Posterior cingulate gyrus (tissue), 11 donors: ENCODE measurements at regions not wholly inside any gene's neighbourhood (a gene's known extent, or its start where the extent isn't known, plus 50 kb on each side); places are given as distances from the start of the nearest gene placed in this dataset.
"Not testable (repeated sequence)": the region's sequence is repeated elsewhere in the genome, so short reads cannot be mapped to it uniquely, and the experiment has no call there.

Source experiments
- DNase-seq, 10 donors: peaks; one replicate each; pipeline versions ENCODE4 v3.0.0 to v3.0.0-alpha.2; 2020 to 2021; ENCODE audit warnings: mixed read lengths in 3 of 10
- intact Hi-C: fragments of 100-400 bp; cut with DNase I; formaldehyde crosslinking; loops from one replicate; pipeline ENCODE4 v1.15.1; 2023

GRCh38 chrX:861921-862320 is 231.3 kb downstream of the SHOX start:
- DNase-seq, result no peak
- intact Hi-C loops, result no loop called here

DNA sequence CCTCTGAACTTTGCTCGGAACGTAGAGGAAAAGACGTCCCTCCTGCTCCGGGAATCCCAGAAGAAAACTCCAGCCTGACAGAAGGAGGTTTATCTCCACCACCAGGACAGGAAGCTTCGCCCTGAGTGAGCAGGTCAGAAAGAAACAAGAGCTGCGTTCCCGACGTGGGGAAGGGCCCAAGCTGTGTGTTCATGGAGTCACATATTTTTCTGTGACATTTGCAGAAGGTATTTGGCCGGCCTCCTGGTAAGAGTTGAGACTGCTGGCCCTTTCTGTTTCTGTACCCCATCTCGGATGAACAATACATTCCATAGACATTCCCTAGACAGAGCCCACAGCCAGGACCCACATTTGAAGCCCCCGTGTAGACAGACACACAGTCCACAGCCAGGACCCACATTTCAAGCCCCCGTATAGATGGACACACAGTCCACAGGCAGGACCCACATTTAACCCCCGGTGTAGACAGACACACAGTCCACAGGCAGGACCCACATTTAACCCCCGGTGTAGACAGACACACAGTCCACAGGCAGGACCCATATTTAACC is 230.8 kb downstream of the SHOX start:
- no peak for DNase-seq
- intact Hi-C loops, result no loop called here

GRCh38 chrX:859329-859728 is 228.7 kb downstream of the SHOX start:
- intact Hi-C loops, result no loop called here
- no peak for DNase-seq

- DNase-seq, result no peak
- intact Hi-C loops, result no loop called here
Measured at GRCh38 chrX:858542-859078, 228.0 kb downstream of the SHOX start.

- intact Hi-C loops, result no loop called here
- no peak for DNase-seq
Measured at GRCh38 chrX:857376-857775, 226.8 kb downstream of the SHOX start.

GRCh38 chrX:856566-857290 is 226.1 kb downstream of the SHOX start:
- DNase-seq, result no peak
- intact Hi-C loops, result no loop called here

- DNase-seq, result no peak
- intact Hi-C loops, result no loop called here
Measured at GRCh38 chrX:853304-853703, 222.7 kb downstream of the SHOX start.

DNA sequence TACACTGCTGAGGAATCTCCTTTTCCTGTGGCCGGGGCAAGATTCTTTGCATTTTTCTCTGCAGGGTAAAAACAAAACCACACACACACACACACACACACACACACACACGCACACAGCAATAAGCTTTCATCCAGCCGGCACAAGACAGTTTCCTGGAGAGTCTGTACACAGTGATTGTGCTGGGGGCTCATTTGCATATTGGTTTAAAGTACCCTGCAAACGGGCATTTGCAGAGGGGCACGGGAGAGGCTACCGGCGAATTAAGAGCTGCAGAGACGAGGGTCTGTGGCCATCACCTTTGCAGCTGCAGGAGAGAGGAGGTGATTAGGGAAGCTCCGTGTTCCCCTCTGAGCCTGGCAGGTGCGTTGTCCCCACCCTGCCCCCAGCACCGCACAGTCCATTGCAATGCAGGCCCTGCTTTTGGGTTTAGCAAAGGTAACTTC is 219.9 kb downstream of the SHOX start:
- DNase-seq, result no peak
- intact Hi-C loops, result no loop called here

DNA sequence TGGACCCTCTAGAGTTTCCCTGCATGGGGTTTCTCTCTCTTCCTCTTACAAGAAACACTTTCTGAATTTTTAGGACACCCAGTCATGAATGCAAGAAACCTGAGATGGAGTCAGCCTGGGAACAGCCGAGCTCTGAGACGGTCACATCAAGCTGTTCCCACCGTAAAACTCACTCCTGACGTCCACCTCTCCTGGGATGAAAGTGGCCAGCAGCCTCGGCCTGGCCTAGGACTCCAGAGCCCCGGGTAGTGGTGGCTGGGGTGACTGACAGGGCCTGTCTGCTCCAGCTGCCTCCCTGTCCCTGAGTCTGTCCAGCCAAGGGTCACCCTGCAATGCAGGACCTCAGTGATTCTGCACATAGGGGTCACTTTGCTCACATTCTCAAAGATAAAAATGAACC is 217.8 kb downstream of the SHOX start:
- intact Hi-C loops, result no loop called here
- no peak for DNase-seq

- intact Hi-C loops, result no loop called here
- no peak for DNase-seq
Measured at GRCh38 chrX:843306-843705, 212.7 kb downstream of the SHOX start.

DNA sequence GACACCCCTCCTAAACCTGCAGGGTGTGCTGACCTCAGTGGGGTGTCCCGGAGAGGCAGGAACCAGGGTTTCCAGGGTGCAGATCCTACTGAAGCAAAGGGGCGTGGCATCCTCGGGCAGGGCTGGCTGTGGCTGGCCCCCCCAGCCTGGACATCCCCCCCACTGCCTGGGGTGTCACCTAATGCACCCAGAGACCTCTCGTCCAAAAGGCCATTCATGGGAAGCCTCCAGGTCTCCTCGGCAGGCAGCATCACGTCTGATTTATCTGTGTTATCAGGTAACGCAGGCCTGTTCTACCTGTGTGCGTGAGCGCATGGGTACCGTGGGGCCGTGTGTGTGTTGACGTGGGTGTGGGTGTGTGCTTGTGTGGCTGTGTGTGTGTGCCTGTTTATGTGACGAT is 210.0 kb downstream of the SHOX start:
- DNase-seq, result no peak
- intact Hi-C loops, result no loop called here

DNA sequence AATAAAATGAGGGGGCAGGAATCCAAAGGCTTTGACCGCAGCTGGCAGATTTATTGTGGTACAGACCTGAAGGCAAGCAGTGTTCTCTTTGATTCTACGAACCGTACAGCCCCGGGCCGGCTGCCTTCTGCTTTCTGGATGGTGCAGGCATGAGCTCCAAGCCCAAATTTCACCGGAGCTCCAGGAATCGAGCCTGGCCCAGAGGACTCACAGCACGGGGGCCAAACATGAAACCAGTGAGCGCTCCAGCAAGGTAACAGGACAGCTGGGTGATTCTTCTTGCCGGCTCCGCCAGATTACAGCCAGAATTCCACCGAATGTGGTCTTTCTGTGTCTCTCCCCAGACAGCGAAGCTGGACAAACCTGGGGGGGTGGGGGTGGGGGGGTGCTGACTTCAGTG is 208.1 kb downstream of the SHOX start:
- intact Hi-C loops, result not testable (repeated sequence)

GRCh38 chrX:835857-836256 is 205.3 kb downstream of the SHOX start:
- DNase-seq, intact Hi-C loops: not testable (repeated sequence)

More for the DNA sequence above, 208.1 kb downstream of the SHOX start:
- not testable (repeated sequence) for DNase-seq

DNA sequence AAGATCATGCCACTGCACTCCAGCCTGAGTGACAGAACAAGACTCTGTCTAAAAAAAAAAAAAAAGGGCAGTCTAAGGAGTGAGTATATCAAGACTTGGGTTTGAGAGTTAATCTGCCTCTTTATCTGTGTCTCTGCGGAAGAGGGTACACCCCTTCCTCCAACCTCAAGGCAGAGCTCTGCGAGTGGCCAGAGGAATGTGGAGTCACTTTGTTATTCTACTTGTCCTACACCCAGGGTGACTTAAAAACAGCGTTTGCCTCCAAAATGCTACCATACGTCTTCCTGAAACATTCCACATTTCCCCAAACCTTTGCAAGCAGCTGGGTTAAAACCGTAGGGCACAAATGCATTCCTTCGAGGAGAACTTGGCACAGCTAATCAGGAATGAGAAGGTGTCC is 199.9 kb downstream of the SHOX start:
- intact Hi-C loops, result no loop called here
- no peak for DNase-seq

- intact Hi-C loops, result no loop called here
- DNase-seq, result no peak
Measured at GRCh38 chrX:829145-829544, 198.6 kb downstream of the SHOX start.

DNA sequence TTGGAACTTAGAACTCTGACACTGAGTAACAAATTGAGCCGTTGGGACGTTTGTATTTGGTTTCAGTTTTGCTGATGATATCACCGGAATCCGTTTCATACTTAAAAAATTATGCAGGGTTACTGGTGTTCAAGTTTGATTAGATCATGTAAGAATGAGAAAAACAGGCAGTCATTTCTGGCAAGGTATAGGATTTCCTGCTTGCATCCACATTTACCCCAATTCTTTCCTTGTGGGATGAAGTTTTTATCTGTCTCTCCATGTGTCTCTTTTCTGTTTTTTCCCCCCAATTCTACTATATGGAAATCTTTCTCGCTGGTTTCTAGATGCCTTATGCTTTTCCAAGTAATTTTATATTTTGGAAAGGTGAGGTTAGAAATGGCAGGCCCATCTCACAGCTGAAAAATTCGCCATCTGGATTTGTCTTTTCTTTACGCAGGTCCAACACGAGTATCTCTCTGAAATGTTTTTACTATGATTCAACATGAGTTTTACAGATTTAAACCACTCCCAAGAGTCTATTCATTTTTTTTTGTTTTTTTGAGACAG is 197.9 kb downstream of the SHOX start:
- no peak for DNase-seq
- intact Hi-C loops, result no loop called here

DNA sequence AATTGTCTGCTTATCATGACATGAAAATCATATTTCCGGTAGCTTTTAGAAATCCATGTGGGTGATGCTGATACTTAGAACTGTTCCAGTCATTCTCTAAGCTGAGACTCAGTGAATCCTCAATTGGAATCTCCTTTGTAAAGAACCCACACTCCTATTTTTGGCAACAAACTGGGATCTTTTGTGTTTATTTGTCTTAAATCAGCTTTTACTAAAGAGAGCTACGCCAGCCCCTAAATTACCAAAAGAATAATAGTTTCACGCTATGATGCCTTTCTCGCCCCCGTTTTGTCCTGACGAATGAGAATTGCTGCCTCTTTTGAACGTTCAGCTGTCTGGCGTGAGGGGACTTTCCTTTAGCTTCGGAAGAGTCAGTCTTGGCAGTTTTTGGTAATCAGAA is 195.9 kb downstream of the SHOX start:
- intact Hi-C loops, result no loop called here
- no peak for DNase-seq

GRCh38 chrX:825991-826390 is 195.4 kb downstream of the SHOX start:
- DNase-seq, result no peak
- intact Hi-C loops, result no loop called here

- DNase-seq, intact Hi-C loops: not testable (repeated sequence)
Measured at GRCh38 chrX:823073-823472, 192.5 kb downstream of the SHOX start.

- no peak for DNase-seq
- intact Hi-C loops, result no loop called here
Measured at GRCh38 chrX:821327-822107, 190.9 kb downstream of the SHOX start.

- no peak for DNase-seq
- intact Hi-C loops, result no loop called here
Measured at GRCh38 chrX:819684-820083, 189.1 kb downstream of the SHOX start.
